ENCODE measurements at regions not wholly inside any gene's neighbourhood (a gene's known extent, or its start where the extent isn't known, plus 50 kb on each side); places are given as distances from the start of the nearest gene placed in this dataset.

DNA sequence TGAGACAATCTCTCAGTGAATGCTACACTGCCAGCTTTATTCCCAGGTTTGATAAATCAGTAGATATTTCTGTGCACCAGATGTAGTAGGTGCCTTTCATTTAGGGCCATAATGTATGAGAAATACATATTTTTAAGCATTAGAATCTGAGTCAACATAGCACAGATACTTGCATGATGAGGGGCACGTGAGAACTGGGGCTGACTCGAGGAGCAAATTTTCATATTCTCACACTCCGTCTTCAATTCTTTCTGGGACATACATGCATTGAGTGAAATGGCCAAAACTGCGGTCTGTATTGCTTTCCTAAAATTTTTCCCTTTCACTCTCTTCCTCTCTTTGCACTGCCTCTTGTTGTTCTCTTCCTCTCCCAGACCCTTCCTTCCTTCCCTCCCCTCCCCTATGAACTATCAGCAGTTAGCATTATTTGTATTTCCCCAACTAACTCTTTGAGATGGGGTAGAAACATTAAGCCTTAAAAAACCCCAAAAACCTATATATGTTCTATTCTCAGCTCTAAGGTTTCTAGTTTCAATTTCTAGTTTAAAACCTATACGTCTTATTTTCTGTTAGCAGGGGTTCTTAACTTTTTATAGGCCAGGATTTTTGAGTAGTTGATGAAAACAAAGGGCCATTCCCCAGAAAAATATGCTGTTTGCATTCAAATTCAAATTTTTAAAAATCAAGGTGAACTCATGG, 289.1 kb downstream of the PTBP2 start:
- Mint-ChIP-seq H3K27me3 (ENCODE audit: low read depth) (no peaks in the 10 kb centered on the region), H3K4me1 (no peaks in the 10 kb centered on the region; a peak in 1 of 4 replicates), H3K9me3 (no peaks in the 10 kb centered on the region), H3K27ac (no peak overlapping the region), H3K36me3 (ENCODE audit: insufficient read depth in 1 of 3, low read depth in 3 of 3) (no peaks in the 10 kb centered on the region), H3K4me3 (no peak overlapping the region)
- no peak overlapping the region for H4K5ac ChIP-seq (ENCODE audit: insufficient read length, low read depth, low read length)
- no peaks in the 10 kb centered on the region for H3K79me1 ChIP-seq (ENCODE audit: insufficient read depth, low read depth, low read length, poor library complexity, severe bottlenecking)
- H3K4ac ChIP-seq (ENCODE audit: low read depth, low read length): no peak overlapping the region
- H2AK5ac ChIP-seq (ENCODE audit: insufficient read length, low read length): no peak overlapping the region
- no peak overlapping the region for H2BK12ac ChIP-seq (ENCODE audit: insufficient read length, low read depth, low read length)
- no peaks in the 10 kb centered on the region for H3K9me3 ChIP-seq (ENCODE audit: control insufficient read depth, low read depth, low read length)
- H3K4me1 ChIP-seq (ENCODE audit: insufficient read depth, low read length): no peaks in the 10 kb centered on the region
- H4K20me1 ChIP-seq (ENCODE audit: control insufficient read depth, insufficient read depth, insufficient read length): no peaks in the 10 kb centered on the region
- no peak overlapping the region for H4K8ac ChIP-seq (replicated peaks; ENCODE audit: insufficient read length, low read depth, low read length)
- no peaks in the 10 kb centered on the region for H3K79me2 ChIP-seq (ENCODE audit: insufficient read depth, low read length)
- no peak overlapping the region for H2BK5ac ChIP-seq (ENCODE audit: insufficient read length, low read length)
- H2BK20ac ChIP-seq (ENCODE audit: low read depth, low read length, poor library complexity, severe bottlenecking): no peak overlapping the region
- H4K91ac ChIP-seq (ENCODE audit: insufficient read length, low read depth, low read length): no peak overlapping the region
- H3K18ac ChIP-seq (ENCODE audit: insufficient read length, low read depth, low read length): no peak overlapping the region
- H3K27me3 ChIP-seq (ENCODE audit: insufficient read depth, low read length): no peaks in the 10 kb centered on the region
- no peak overlapping the region for H3K4me2 ChIP-seq (ENCODE audit: insufficient read depth, insufficient read length, low read length)
- H3K14ac ChIP-seq (ENCODE audit: insufficient read depth, low read length): no peak overlapping the region
- no peak overlapping the region for H3T11ph ChIP-seq (ENCODE audit: low read length)
- WGBS (ENCODE audit: extremely low coverage, insufficient read length, low lambda C conversion rate): no CpG with 5 or more reads among the region's 5 CpGs
- no peak overlapping the region for H2BK15ac ChIP-seq (ENCODE audit: low read depth, low read length)
- H2AFZ ChIP-seq (ENCODE audit: low read length): no peak overlapping the region
- no peaks in the 10 kb centered on the region for H3K23me2 ChIP-seq (ENCODE audit: insufficient read length, low read depth, low read length, poor library complexity, severe bottlenecking)
- no peak overlapping the region for H3K9ac ChIP-seq (ENCODE audit: extremely low read depth, insufficient read length, low read length)
- no peak overlapping the region for H3K27ac ChIP-seq (ENCODE audit: insufficient read length, low read depth, low read length)
- H3K23ac ChIP-seq (ENCODE audit: insufficient read length, low read depth, low read length): no peak overlapping the region
- no peak for TF ChIP-seq CTCF (conservative IDR thresholded peaks at IDR 0.05)
- no peak overlapping the region for H3K56ac ChIP-seq (ENCODE audit: insufficient read length, low read depth, low read length)
- DNase-seq: no peak
- H2BK120ac ChIP-seq (ENCODE audit: low read depth, low read length, poor library complexity, severe bottlenecking): no peak overlapping the region

All from H9 (cell line).